Inflammatory macrophage treated with lipopolysaccharide for 1 hour (primary cell): ENCODE measurements at regions not wholly inside any gene's neighbourhood (a gene's known extent, or its start where the extent isn't known, plus 50 kb on each side); places are given as distances from the start of the nearest gene placed in this dataset.

ENCODE experiments used
- DNase-seq, 2 donors: peaks; one replicate each; pipeline ENCODE4 v3.0.0-alpha.2; 2020 to 2022

- no peak for DNase-seq
Measured at GRCh38 chr5:168007286-168007685, 284.2 kb upstream of the WWC1 start.

DNA sequence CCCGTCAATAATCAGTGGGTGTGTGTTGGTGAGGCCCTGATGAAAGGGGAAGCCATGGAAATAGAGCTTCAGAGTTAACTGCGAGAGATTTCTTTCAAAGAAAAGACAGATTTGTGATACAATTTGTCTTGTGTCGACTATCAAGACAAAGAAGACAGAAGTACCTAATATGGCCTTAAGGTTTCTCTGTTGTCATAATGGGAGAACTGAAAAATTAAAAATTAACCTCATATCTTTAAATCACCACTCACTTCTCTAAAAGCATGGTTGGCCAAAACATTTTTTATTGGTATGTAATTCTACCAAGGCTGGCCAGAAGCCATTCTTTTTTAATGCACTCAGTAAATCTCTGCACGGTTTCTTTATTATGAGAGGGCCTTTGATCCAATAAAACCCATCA lies 282.9 kb upstream of the WWC1 start:
- no peak for DNase-seq

GRCh38 chr5:168011096-168011495 lies 280.3 kb upstream of the WWC1 start:
- DNase-seq = no peak

GRCh38 chr5:168012006-168012405 lies 279.4 kb upstream of the WWC1 start:
- DNase-seq = no peak

GRCh38 chr5:168013546-168013945 lies 277.9 kb upstream of the WWC1 start:
- no peak for DNase-seq

DNA sequence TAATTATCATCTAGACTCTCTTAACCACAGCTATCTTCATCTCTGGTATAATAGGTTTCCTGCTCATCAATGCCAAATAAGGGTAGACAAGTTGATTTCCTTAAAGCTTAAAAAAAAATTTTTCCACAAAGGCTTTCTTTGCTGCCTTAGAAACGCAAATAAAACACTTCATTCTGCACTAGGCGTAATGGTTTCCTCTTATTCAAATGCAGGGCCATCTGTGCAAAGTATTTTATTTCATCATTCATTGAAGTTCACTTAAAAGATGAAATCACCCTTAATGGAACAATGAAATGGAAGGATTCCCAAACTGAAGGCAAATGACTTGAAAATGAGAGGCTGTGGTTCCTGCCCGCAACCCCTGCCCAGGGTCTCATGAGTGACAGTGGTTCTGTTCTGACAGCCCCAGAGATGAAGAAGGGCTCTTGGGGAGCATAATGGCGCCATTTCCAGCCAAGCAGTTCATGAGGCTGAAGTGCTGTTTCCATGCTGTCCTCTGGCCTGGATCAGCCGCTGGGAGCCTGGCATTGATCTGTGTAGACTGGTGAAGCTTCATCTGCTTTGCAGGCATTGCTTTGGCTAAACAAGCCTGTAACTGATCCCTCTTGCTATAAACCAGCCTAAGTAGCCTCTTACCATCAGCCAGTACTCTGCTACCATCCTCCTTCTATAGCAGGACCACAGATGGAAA lies 276.9 kb upstream of the WWC1 start:
- DNase-seq = no peak

GRCh38 chr5:168015506-168015905 lies 275.9 kb upstream of the WWC1 start:
- no peak for DNase-seq

DNA sequence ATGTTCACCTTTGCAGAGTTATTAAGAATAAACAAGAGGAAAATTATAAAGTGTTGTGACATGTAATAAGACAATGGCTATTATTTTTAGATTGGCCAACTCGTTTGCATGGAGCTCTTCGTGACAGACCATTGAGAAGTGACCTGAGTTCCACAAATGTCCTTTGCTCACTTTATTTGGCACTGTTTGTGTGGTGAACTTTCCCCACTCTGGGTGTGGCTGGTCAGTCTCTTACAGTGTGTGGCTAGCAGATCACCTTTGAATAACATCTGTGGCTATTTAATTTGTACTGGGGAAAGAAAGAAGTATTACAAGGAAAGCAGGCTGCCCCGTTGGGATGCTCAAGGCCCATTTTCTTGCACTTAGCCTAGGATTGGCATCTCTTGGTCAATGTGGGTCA lies 274.1 kb upstream of the WWC1 start:
- DNase-seq = no peak

DNA sequence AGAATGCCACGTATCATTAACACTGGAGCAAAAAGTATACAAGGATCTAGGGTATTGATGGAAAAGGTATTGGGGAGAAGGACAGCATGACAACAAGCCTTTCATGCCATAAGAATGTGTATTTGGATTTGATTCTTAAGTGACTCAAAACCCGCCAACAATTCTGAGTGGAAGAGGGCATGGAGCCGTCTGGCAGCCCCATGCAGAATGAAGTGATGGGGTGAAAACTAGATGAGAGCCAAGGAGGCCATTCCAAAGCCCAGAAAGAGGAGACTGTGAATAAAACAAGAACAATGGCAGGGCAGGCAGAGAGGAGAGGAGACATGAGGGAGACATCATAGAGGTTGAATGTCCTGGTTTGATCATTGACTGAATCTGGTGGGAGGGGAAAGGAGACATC lies 272.3 kb upstream of the WWC1 start:
- no peak for DNase-seq

DNA sequence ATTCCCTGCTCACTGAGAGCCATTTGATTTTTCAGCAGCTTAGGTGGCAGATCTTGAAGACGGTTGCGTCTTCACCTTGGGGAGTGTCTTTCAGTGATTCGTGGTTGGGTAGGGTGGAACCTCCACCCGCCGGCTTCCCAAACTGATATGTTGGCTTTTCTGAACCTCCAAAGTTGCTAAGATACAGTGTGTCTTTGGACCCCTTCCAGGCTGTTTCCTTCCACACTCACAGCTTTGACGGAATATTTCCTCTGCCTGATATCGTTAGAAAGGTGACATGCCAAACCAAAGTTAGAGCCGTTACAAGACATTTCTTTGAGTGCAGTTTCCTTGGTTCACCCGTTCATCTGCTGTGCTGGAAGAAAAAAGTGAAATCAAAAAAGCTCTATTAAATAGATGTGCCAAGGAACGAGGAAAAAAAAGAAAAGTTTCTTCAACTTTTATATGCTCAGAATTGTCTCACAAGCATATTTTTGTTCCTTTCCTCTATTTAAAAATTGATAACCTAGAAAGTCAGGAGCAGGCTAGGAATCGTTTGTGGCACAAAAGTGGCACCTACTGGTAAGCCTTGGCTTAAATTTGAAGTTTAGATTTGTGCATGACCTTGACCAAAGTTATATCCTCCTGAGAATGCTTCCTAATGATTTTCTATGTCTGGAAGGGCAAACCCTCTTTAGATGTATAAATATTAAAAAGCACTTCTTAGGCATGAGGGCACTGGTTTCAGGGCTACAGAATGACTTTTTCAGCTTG lies 270.7 kb upstream of the WWC1 start:
- DNase-seq = peak in 1 of 2 donors; percentile 2

GRCh38 chr5:168022446-168023169 lies 268.8 kb upstream of the WWC1 start:
- no peak for DNase-seq

DNA sequence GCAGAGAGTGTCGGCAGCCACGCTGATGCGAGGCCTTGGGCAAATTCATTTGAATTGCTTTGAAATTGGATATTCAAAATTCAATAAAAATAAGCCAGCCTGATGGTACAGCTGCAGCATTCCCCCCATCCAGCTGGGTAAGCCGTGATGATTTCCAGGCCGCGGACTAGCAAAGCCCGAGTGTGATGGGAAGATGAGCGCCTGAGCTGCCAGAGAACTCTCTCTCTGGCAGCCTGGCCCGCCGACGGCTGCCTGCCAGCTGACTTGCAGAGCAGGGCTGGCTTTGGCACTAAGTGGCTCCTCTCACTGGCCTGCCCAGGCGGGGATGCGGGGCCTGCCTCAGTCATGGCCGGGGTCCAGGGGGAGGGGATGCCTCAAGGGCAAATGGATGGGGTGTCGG lies 268.3 kb upstream of the WWC1 start:
- no peak for DNase-seq

DNA sequence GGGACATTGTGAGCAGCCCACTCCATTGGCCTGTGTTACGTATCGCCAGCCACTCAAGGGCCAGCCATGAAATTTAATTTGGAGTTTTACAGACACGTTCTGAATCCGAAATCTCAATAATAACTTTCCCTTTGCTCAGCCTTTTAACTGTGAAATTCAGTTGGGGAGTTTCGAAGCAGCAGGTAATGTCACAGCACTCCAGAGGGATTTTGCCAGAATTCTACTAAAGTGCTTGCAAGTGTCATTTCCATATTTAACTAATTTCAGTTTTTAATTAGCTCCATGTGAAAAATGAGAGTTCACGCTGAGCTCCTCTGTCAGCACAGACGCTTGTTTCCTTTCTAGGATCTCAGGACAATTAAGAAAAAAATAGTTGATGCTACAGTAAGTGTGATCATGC lies 267.1 kb upstream of the WWC1 start:
- no peak for DNase-seq

DNA sequence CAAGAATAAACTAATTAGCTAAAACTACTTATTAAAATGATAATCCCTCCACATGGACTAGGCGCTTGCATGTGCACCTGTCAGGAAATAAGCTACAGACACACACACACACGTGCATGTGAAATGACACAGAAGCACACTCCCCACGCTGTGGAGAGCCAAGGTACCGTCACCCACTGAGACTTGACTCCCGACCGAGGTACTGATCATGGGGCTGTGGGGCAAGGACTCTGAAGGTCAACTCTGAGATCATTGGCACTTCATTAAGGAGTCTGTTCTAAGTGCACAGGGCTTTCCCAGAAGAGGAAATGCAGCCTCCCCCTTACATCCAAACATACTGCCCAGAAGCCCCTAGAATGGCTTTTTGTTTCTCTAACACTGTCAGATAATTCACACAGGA lies 264.4 kb upstream of the WWC1 start:
- DNase-seq = no peak

DNA sequence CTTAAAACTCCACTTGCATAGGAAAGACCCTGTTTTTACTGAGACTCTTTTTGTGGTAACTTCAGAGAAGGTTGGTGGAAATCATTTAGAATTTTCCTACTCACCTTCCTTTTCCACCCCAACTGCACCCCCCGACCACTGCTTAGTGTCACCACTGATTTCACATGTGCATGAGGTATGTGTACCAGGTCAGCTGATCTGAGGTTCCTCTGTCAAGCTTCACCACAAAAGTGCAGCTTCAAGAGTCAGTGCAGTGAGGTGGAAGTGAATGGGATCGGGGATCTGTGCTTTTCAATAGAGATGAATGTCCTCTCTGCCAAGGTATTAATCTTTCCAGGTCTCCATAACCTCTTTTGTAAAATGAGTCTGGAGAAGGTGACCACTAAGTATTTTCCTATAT lies 260.5 kb upstream of the WWC1 start:
- no peak for DNase-seq

DNA sequence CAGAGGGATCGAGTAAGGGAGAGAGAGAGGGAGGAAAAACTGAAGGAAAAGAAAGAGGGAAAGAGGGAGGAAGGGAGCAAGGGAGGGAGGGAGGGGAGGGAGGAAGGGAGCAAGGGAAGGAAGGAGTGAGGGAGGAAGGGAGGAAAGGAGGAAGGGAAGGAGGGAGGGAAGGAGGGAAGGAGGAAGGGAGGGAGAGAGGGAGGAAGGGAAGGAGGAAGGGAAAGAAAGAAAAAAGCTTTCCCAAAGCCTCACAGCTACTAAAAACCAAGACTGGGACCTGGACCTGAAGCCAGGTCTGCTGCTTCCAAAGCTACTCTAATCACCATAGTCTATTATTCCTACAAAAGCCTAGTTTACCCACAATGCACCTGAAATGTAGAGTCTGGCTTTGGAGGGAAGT lies 259.8 kb upstream of the WWC1 start:
- DNase-seq = no peak

DNA sequence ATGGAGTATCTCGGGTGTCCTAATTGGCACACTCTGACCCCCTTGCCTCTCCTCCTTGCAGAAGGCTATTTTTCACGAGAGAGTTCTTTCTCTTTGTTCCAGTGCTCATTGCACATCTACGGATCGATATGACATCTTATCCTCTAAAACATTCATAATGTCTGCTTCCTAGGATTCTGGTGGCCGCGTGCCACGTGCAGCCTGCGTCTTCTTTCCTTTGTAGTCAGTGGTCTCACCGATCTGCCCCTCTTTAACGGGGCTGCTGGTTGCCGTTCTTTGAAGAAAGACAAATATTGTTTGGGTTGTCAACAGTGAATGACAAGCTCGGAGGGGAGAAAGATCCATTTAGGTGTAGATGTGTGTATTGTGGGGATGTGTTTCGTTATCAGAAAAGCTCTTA lies 252.4 kb upstream of the WWC1 start:
- DNase-seq = no peak

- no peak for DNase-seq
Measured at GRCh38 chr5:168039566-168040248, 251.7 kb upstream of the WWC1 start.

DNA sequence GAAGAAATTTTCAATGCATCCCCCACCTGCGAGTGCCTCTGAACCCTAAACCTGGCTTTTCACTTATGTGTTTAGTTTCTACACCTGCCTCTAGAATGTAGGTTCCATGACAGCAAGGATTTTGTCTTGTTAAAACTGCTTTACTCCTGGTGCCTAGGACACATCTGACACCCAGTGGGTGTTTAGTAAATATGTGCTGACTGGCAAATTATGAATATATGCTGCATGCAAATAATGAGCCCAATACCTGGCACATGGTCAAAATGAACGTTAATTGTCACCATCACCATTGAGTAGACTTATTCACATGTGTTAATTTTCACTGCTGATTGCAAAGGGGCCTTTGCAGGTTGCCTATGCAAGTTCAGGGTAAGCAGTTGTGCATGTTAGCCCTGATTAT lies 249.9 kb upstream of the WWC1 start:
- no peak for DNase-seq

DNA sequence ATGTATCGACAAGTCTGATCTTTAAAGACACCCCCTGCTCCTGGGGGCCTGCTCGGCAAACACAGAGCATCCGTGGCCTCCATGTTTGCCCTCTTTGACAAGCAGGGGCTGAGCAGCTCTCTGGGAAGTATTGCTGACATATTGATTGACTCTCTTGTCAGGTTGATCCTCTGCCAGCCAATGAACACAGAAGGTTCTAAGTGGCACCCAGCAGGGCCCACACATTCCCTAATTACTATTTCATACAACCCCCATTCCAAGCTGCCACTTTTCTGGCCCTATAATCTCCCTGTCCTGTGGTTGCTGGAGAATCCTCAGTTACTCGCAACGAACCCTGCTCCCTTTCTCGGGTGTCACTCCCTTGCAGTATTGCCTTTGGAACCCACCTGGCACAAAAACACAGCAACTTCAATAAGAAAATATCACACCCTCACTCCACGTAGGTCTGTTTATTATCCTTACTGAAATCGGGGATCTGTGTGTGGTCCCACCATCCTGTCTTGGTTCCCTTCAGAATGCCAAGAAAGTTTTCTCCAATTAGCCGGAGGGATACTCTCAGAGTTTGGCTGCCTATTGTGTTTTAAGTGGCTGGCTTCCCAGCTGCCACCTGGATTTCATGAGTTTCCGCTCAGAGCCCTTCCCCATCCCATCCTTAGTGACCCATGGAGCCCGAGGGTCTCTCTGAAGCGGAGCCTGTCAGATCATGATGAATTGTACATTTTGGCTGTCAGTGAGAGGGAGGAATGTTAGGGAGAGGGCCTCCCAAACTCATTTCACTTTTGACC lies 249.0 kb upstream of the WWC1 start:
- DNase-seq = no peak

DNA sequence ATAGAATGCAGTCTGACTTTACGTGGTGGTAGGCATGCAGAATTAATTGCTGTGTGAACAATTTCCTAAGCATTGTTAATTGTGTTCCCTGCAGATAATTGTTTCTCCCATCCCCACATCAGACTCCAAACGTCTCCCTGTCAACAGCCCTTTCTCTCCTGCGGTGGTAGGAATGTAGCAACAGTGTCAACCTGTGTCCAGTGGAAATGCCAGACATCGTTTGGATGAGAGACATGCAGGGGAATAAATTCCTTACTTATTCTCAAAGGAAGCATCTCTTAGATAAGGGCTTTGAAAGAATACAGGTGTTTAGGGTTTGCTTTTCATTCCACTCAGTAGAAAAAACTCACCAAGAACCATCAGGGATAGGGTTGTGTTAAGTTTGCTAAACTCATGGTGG lies 245.3 kb upstream of the WWC1 start:
- DNase-seq = no peak

GRCh38 chr5:168047043-168047668 lies 244.3 kb upstream of the WWC1 start:
- DNase-seq = peak in 1 of 2 donors; percentile 11
